AG04449 (cell line): ENCODE measurements at regions not wholly inside any gene's neighbourhood (a gene's known extent, or its start where the extent isn't known, plus 50 kb on each side); places are given as distances from the start of the nearest gene placed in this dataset.

Experiments
- CTCF ChIA-PET: fragments of 350-600 bp; formaldehyde crosslinking; extraction: SDS; loops from one replicate; lab custom pipeline; 2021; ENCODE audit warnings: antibody characterized with exemption; lab: Yijun Ruan, JAX
- POLR2A ChIA-PET: fragments of 400-600, 350-600 bp; formaldehyde crosslinking; extraction: SDS; loops from one replicate; lab custom pipeline; 2020; ENCODE audit warnings: antibody characterized with exemption, inconsistent platforms; lab: Yijun Ruan, JAX
- DNase-seq: peaks from one replicate; pipeline ENCODE4 v3.0.0-alpha.2; 2010; ENCODE audit warnings: low read depth, low spot score
- H3K4me3 ChIP-seq: 2 replicates; pipeline ENCODE4 v1.5.1; 2011; ENCODE audit warnings: low read depth, mild to moderate bottlenecking, control low read depth, low read length
- CTCF ChIP-seq: IDR thresholded peaks from one replicate; pipeline ENCODE4 v1.5.1; 2011; ENCODE audit warnings: mild to moderate bottlenecking, moderate library complexity, low read length, control low read depth, inconsistent platforms; ENCODE audit not compliant: insufficient read depth; ENCODE audit errors: missing control alignments

DNA sequence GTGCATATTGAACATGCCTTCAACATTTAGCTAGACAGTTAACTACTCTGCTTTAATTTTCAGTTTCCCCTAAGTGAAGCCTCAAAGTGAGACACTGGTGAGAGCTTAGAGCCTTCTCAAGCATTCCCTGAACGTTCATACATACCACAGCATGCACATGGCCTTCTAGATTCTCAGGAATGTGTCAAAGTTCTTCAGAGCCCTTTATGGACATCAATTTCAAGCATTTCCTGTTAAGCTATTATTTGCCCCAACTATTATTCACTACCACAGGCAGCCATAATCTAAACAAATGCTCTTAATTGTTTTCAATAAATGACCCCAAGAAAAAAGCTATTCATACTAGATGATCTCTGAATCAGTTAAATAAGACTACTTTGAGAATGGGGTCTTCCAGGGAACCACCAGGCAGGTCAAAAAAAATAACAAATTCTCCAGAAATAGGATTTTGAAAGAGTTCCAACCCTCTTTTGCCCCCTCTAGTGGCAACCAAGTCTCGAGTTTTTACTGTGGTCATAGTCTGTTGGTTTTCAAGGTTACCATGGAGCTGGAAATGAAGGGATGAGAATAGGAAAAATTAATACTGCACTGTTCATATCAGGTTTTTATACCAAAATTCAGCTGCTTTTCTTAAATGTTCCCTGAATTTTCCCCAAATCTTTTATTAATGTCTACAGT lies 235.4 kb downstream of the RAB28 start:
- ChIA-PET POLR2A (no interaction called here), CTCF (no interaction called here)
- DNase-seq: peak; percentile 4
- H3K4me3 ChIP-seq: no peak overlapping the region
- TF ChIP-seq CTCF: no peak

DNA sequence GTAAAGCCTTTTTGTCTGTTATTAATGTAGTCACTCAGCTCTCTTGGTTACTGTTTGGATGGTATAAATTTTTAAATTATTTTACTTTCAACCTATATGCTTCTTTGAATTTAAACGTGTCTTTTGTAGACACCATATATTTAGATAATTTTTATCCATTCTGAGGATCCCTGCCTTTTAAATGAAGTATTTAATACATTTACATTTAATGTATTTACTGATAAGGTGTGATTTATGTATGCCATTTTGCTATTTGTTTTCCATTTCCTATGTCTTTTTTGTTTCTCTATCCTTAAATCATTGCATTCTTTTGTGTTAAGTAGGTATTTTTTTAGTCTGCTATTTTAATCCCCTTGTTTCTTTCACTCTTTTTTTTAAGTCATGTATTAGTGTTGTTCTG lies 238.0 kb downstream of the RAB28 start:
- H3K4me3 ChIP-seq: no peak overlapping the region
- ChIA-PET CTCF (no interaction called here), POLR2A (no interaction called here)
- TF ChIP-seq CTCF: no peak
- no peak for DNase-seq

GRCh38 chr4:13244444-13244843 lies 239.7 kb downstream of the RAB28 start:
- no peak overlapping the region for H3K4me3 ChIP-seq
- TF ChIP-seq CTCF: no peak
- ChIA-PET POLR2A (no interaction called here), CTCF (no interaction called here)
- no peak for DNase-seq

DNA sequence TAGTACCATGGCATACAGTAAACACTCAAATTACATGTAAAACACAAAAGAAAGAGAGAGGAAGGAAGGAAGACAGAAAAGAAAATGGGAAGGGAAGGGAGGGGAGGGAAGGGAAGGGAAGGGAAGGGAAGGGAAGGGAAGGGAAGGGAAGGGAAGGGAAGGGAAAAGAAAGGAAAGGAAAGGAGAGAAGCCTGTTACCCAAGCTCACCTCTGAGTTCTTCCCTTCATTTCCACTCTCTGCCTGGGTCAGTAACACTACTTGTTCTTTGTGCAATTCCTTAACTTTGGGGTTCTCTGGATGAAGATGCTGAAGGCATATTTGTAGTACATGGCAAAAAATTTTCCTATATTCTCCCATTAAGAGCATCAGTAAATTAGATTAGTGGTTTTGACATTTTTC lies 241.0 kb downstream of the RAB28 start:
- DNase-seq: no peak
- H3K4me3 ChIP-seq: no peak overlapping the region
- POLR2A ChIA-PET: no interaction called here
- TF ChIP-seq CTCF: no peak
- CTCF ChIA-PET: no interaction called here

DNA sequence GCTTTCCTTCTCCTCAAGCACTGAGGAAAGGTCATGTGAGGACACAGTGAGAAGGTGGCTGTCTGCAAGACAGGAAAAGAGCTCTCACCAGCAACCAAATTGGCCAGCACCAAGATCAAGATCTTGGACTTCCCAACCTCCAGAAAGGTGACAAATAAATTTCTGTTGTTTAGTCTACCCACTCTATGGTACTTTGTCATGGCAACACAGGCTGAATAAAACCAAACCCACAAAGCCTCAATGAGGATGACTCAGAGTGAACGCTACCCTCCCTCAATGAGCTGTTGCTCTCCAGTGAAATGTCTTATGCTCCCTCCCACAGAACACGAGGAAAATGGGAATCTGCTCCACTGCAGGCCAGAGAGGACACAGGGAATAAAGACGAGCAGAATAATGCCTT lies 244.1 kb downstream of the RAB28 start:
- POLR2A ChIA-PET: no interaction called here
- no peak for DNase-seq
- no peak for TF ChIP-seq CTCF
- no peak overlapping the region for H3K4me3 ChIP-seq
- CTCF ChIA-PET: no interaction called here

DNA sequence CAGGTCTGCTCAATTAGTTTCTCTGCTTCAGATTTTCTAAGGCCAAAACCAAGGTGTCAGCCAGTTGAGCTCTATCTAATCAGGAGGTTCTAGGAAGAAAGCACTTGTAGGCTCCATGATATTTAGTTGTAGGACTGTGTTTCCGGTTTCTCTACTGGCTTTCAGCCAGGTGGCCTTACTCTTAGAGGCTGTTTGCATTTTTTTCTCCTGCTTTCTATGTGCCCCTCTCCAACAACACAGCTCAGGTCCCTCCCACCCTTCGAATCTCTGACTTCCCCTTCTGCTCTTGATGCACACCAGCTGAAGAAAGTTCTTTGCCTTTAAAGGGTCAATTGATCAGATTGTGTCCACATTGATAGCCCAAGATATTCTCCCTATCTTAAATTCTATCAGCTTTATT lies 245.2 kb downstream of the RAB28 start:
- ChIA-PET CTCF (no interaction called here), POLR2A (no interaction called here)
- TF ChIP-seq CTCF: no peak
- no peak for DNase-seq
- no peak overlapping the region for H3K4me3 ChIP-seq
